ENCODE measurements at regions not wholly inside any gene's neighbourhood (a gene's known extent, or its start where the extent isn't known, plus 50 kb on each side); places are given as distances from the start of the nearest gene placed in this dataset.

- 0 out of 2 replicates have a peak, but pooled peaks have one; percentile 26 for TF ChIP-seq ATF2 (tag by site-specific recombination; IDR thresholded peaks at IDR 0.05; ENCODE audit: low read depth)
- TF ChIP-seq ZNF274 (IDR thresholded peaks at IDR 0.05; ENCODE audit: low read length): no peak
- TF ChIP-seq ZNF274 (tag by site-specific recombination; IDR thresholded peaks at IDR 0.05; ENCODE audit: borderline replicate concordance): no peak
- TF ChIP-seq ZNF24 (tag by site-specific recombination; IDR thresholded peaks at IDR 0.05): peak; percentile 86
- TF ChIP-seq OSR2 (tag by site-specific recombination; IDR thresholded peaks at IDR 0.05): peak; percentile 96
- no peak for TF ChIP-seq ZNF26 (tag by site-specific recombination; IDR thresholded peaks at IDR 0.05)
- peak; percentile 85 for TF ChIP-seq KLF10 (tag by site-specific recombination; IDR thresholded peaks at IDR 0.05)
- TF ChIP-seq ZNF184 (tag by site-specific recombination; IDR thresholded peaks at IDR 0.05): no peak
- TF ChIP-seq ZBTB17 (tag by site-specific recombination; IDR thresholded peaks at IDR 0.05): peak; percentile 60
- TF ChIP-seq ZNF776 (tag by site-specific recombination; IDR thresholded peaks at IDR 0.05; ENCODE audit: borderline replicate concordance): no peak
- TF ChIP-seq ZNF837 (tag by site-specific recombination; IDR thresholded peaks at IDR 0.05): no peak
- TF ChIP-seq ZBTB10 (tag by site-specific recombination; IDR thresholded peaks at IDR 0.05): no peak
- no peak for TF ChIP-seq ZNF175 (tag by site-specific recombination; IDR thresholded peaks at IDR 0.05)
- TF ChIP-seq ZNF221 (tag by site-specific recombination; IDR thresholded peaks at IDR 0.05; ENCODE audit: borderline replicate concordance): no peak
- TF ChIP-seq ZNF600 (tag by site-specific recombination; IDR thresholded peaks at IDR 0.05): no peak; the same call in 1 of the 2 replicates
- no peak for TF ChIP-seq ZNF830 (tag by site-specific recombination; IDR thresholded peaks at IDR 0.05; ENCODE audit: low read depth)
- TF ChIP-seq TCF7L2 (IDR thresholded peaks at IDR 0.05; ENCODE audit: borderline replicate concordance, low read depth, low read length): no peak
- TF ChIP-seq PBX3 (CRISPR knock-in tag; IDR thresholded peaks at IDR 0.05): no peak
- no peak for TF ChIP-seq ZNF404 (tag by site-specific recombination; IDR thresholded peaks at IDR 0.05)
- TF ChIP-seq ZNF639 (tag by site-specific recombination; IDR thresholded peaks at IDR 0.05): peak; percentile 72
- no peak for TF ChIP-seq KLF17 (tag by site-specific recombination; IDR thresholded peaks at IDR 0.05)
- TF ChIP-seq ZXDB (tag by site-specific recombination; IDR thresholded peaks at IDR 0.05): peak; percentile 96
- TF ChIP-seq ZNF791 (tag by site-specific recombination; IDR thresholded peaks at IDR 0.05): no peak
- TF ChIP-seq ZBTB48 (tag by site-specific recombination; IDR thresholded peaks at IDR 0.05): no peak
- TF ChIP-seq SALL2 (tag by site-specific recombination; IDR thresholded peaks at IDR 0.05; ENCODE audit: borderline replicate concordance): no peak
- TF ChIP-seq ZNF558 (tag by site-specific recombination; IDR thresholded peaks at IDR 0.05): no peak
- TF ChIP-seq ZNF19 (tag by site-specific recombination; IDR thresholded peaks at IDR 0.05; ENCODE audit: low read depth): no peak; the same call in 1 of the 2 replicates
- peak; percentile 15; the same call in 1 of the 2 replicates for TF ChIP-seq ZNF302 (tag by site-specific recombination; IDR thresholded peaks at IDR 0.05; ENCODE audit: low read depth)
- peak; percentile 66 for TF ChIP-seq ZNF10 (tag by site-specific recombination; IDR thresholded peaks at IDR 0.05)
- TF ChIP-seq HOXC10 (CRISPR knock-in tag; IDR thresholded peaks at IDR 0.05): no peak
- no peak for TF ChIP-seq ZNF704 (tag by site-specific recombination; IDR thresholded peaks at IDR 0.05)
Observed at GRCh38 chr6:82072121-82072521, 175.4 kb downstream of the IBTK start (continued).

Measured in HEK293 (cell line).